Activated CD4-positive, alpha-beta T cell treated with anti-CD3 and anti-CD28 coated beads, Interleukin-2, Interleukin-6, amounts not matched to agents 100 ng/mL and 50 ng/mL, durations not matched to agents 16 hours and 8 hours (primary cell): ENCODE measurements at regions not wholly inside any gene's neighbourhood (a gene's known extent, or its start where the extent isn't known, plus 50 kb on each side); places are given as distances from the start of the nearest gene placed in this dataset.
"Not testable (repeated sequence)": the region's sequence is repeated elsewhere in the genome, so short reads cannot be mapped to it uniquely, and the experiment has no call there.

Experiments
- DNase-seq: peaks from one replicate; pipeline ENCODE4 v3.0.0-alpha.2; 2020

DNA sequence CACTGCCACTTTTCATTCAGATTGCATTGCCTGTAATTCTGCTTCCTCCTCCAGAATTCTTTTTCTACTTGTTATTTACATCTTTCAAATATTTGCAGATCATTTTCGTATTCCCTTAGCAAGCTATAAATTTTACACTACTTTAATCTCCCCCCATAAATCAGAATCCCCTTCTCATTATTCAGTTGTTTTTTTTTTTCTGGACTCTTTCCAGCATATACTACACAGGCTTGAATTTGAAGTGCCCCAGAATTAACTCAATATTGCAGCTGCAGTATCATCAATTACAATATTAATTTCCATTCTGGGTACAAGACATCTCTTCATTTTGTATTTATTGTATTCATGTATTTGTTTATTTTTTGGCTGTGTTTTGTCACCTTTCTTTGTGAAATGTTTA, 1494.3 kb downstream of the AMY1C start:
- DNase-seq: no peak

DNA sequence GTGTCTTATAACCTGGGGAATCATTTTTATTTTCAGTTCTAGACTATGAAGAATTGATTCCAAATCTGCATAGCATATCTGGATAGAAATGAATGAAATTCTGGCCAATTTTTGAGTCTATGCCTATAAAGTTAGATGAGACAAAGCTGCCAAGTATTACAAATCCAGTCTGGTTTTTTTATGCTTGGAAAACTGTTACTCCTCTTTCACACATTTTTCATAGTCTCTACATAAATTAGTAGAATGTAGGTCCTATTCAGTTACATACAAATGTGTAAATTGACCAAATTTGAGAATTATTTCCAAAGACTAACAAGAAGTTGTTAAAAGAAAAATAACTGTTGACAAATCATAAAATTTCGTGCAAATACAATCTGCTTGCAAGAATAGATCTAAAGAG, 1505.2 kb downstream of the AMY1C start:
- DNase-seq: no peak

DNA sequence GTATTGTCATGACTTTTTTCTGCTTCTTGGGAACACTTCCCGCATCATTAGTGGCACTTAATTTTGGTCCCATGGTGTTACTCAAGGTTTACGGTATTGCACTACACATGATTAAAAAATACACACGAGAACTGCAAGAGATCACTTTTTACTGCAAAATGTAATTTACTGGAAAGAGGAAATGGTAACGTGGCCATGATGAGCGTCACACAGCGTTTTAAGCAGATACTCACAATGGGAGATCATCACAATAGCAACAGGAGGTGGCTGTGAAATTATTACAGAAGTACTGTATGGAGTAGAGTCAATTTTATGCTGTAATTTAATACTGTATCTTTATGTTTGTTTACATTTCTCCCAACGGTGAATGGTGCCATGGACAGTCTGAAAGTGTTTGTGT, 1510.3 kb downstream of the AMY1C start:
- DNase-seq: no peak

GRCh38 chr1:105270966-105271365, 1521.3 kb downstream of the AMY1C start:
- DNase-seq: no peak

DNA sequence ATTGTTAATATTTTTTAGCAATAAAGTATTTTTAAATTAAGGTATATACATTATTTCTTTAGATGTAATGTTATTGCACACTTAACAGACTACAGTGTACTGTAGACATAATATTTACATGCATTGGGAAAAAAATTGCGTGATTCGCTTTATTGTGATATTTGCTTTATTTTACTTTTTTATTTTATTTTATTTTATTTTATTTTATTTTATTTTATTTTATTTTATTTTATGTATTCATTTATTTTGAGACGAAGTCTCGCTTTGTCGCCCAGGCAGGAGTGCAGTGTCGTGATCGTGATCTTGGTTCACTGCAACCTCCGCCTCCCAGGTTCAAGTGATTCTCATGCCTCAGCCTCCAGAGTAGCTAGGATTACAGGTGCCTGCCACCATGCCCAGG, 1522.7 kb downstream of the AMY1C start:
- not testable (repeated sequence) for DNase-seq

- DNase-seq: no peak
Measured at GRCh38 chr1:105294838-105295237, 1545.1 kb downstream of the AMY1C start.

GRCh38 chr1:105310063-105310462, 1560.4 kb downstream of the AMY1C start:
- DNase-seq: no peak

DNA sequence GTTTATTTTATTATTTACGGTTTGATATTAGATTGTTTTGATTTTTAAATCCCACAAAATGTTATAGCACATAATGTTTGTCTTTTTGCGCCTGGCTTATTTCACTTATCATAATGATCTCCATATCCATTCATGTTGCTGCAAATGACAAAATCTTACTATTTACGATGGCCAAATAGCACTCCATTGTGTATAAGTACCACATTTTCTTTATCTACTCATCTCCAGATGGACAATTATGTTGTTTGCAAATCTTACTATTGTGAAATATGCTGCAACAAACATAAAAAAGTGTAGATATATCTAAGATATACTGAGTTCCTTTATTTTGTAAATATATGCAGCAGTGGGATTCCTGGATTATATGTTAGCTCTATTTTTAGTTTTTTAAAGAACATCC, 1568.3 kb downstream of the AMY1C start:
- no peak for DNase-seq

GRCh38 chr1:105326886-105327285, 1577.2 kb downstream of the AMY1C start:
- DNase-seq: no peak

DNA sequence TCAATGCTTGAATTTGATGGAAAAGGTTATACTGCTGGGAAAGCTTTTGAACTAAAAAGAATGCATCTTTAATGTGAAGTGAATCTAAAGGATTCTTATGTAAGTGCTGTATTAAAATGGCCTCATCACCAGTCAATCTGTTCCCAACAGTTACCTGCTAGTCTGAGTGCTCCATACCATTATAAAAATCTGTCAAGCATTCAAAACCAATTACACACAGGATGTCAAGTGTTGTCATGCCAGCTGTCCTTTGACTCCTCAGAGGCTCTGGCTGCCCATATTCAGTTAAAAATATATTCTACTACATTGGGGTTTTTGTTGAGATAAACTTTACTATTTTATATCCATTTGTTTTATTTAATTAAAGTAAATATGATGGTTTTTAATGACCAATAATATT, 1587.7 kb downstream of the AMY1C start:
- no peak for DNase-seq

DNA sequence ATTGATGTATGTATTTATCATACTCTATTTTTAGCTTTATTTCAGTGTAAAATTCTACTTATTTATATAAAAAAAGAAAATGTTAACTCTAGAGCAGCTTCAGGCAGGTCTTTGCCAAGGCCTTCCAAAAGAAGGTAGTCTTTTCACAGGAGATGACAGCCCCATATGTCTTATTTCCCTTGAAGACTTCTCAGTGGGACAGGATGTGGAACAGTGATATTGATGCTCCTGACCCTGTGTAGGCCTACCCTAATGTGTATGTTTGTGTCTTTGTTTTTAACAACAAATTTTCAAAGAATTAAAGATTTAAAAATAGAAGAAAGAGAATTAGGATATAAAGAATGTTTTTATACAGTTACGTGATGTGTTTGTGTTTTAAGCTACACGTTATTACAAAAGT, 1593.6 kb downstream of the AMY1C start:
- DNase-seq: no peak

DNA sequence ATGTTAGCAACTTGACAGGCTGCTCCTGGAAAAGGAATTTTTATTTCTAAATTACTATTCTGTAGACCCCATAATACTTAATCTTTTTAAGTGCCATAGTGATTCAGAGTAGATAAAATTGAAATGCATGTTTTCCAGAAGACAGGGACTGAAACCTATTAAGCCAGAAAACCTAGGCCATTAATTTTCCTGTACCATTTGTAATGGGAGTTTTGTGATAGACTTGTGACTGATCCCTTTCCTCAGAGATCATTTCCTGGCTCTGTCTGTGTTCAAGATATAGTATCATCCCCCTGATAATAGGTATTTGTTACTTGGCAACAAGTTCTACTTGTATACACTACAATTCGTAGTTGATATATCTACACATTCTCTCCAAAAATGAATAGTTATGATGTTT, 1609.8 kb downstream of the AMY1C start:
- DNase-seq: no peak

- DNase-seq: no peak
Measured at GRCh38 chr1:105362438-105362837, 1612.7 kb downstream of the AMY1C start.

DNA sequence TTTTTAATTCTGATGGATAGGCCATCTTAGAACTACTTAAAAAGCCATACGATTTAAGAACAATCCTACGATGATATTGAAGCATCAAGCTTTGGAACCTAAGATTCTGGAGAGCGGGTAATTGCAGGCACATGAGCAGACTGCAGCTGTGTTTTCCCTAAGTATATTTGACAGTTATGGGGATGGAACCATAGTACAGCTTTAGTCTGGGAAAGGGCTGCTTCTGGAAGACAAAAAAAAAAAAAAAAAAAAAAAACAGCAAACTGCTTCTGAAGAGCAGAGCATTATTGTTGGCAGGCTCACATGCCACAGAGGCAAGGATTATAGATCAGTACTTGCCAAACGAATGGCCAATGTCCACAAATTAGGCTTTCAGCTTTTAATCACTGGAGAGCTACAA, 1618.7 kb downstream of the AMY1C start:
- DNase-seq: no peak

GRCh38 chr1:105373681-105374080, 1624.0 kb downstream of the AMY1C start:
- no peak for DNase-seq

DNA sequence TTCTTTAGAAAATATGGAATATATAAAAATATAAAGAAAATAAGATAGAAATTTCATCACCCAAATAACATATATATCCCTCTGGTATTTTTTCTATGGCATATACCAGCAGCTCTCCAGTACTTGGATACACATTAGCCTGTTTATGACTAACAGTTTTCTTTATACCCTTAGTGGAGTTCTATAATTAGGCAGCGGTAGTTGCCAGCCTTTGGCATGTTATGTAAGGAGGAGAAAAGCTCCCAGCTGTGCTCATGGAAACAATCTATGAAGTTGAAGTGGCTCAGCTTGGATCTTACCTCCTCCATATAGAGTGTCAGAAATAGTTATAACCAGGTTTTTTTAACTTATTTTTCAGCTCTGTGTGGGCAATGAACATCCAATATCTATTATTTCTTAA, 1636.8 kb downstream of the AMY1C start:
- DNase-seq: no peak

GRCh38 chr1:105396001-105396400, 1646.3 kb downstream of the AMY1C start:
- no peak for DNase-seq

GRCh38 chr1:105398909-105399308, 1649.2 kb downstream of the AMY1C start:
- DNase-seq: no peak

DNA sequence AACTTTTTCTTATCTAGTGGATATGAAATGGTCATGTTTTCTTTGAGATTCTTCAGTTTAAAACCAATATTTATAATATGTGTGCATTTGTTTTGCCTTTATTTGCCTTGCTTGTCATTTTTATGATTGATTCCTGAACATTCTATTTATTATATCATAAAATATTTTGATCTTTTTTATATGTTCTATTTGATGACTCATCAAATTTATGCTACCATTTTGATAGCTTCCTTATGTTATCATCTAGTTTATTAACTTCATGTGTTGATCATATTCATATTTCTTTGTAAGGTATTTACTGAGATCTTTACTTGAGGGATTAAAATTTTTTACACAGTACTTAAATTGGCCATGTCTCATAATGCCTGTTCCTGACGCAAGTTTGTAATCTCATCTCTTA, 1650.0 kb downstream of the AMY1C start:
- no peak for DNase-seq

- DNase-seq: no peak
Measured at GRCh38 chr1:105416261-105416660, 1640.2 kb upstream of the PRMT6 start.

DNA sequence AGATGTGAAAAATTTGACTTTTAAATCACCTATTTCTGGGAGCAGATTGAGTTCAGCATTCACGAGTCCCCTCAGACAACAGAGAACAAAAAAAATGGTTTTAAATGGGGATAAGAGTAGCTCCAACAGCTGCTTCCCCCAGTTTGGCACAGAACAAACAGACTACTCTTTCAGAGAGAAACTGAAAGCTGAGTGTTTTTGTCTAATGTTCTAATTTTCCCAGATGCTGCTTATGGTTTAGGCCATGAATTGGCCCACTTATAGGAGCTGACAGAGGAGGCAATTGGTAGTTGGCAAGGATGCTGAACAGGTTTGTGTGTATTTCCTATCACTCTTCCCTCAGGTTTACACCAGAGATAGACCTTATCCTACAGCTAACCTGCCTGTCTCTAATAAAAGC, 1637.4 kb upstream of the PRMT6 start:
- no peak for DNase-seq

- no peak for DNase-seq
Measured at GRCh38 chr1:105427543-105427942, 1628.9 kb upstream of the PRMT6 start.

DNA sequence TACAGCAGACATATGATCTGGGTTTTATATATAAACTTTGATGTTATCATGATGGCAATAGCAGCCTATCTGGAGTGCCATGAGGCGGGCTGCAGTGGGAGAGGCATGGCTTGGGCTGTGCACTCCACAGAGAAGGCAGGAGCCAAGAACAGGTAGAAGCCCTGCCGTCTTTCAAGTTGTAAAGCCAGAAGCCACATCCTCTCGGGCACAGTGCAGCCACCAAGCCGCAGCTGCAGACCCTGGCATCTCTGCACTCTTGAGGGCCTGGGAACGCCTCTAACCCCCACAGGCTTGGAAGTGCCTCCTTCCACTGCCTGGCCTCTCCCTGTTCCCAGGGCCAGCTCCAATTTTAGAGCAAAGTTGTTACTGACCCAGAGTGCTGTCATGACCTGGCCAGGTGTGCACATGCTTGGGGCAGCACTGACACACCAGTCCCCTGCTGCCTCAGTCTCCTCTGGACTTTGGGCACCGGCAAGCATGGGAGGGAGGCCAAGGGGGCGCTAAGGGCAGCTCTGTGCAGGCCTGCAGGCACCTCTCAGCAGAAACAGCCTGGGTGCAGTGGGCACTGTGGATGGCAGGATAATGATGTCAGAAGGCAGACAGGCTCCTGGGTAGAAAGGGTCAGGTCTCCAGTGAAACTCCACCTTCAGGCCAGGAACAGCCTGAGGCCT, 1619.8 kb upstream of the PRMT6 start:
- no peak for DNase-seq

DNA sequence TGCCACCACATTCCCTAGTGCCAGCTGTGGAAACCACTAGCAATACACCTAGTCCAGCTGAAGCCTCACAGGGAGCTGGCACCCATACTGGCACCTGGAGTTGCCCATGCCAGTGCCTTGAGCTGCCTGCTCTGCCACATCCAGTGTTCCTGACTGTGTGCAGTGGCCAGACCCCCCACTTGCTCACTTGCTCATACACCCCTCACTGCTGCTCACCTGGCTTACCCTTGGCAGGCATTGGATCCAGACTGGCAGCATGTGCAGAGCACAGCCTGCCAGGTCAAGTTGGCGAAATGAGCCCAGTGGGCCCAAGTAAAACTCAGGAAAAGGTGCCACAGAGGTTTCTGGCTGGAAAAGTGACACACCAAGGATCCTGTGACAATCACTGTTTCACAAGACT, 1618.6 kb upstream of the PRMT6 start:
- DNase-seq: no peak

DNA sequence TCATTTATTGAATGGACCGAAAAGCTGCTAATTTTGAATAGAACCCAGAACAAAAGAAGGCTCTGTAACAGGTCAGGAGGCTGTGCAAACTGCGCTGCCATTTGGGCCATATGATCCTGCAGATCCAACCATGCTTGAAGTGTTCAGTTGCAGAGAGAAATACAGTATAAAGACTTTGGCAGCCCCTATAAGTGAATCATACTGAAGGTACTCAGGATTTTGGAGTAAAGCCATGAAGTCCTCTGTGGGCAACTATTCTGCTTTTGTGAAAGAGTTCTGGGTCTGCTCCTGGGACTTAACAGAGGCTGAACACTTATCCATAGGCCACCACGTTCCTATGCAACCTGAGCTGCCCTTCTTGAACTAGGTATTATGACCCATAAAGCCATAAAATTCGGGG, 1613.6 kb upstream of the PRMT6 start:
- no peak for DNase-seq

GRCh38 chr1:105459759-105460158, 1596.7 kb upstream of the PRMT6 start:
- no peak for DNase-seq
